ENCODE measurements at regions not wholly inside any gene's neighbourhood (a gene's known extent, or its start where the extent isn't known, plus 50 kb on each side); places are given as distances from the start of the nearest gene placed in this dataset.

- DNase-seq (ENCODE audit: low read depth), result no peak
These were observed 79.0 kb upstream of the CST7 start for GRCh38 chr20:24870057-24870456.

GRCh38 chr20:24870881-24871280 lies 78.2 kb upstream of the CST7 start:
- DNase-seq (ENCODE audit: low read depth), result no peak

GRCh38 chr20:24871480-24872213 lies 77.4 kb upstream of the CST7 start:
- no peak for DNase-seq (ENCODE audit: low read depth)

GRCh38 chr20:24872291-24873024 lies 76.6 kb upstream of the CST7 start:
- no peak for DNase-seq (ENCODE audit: low read depth)

GRCh38 chr20:24873025-24873620 lies 75.9 kb upstream of the CST7 start:
- DNase-seq (ENCODE audit: low read depth), result no peak

GRCh38 chr20:24875078-24875477 lies 74.0 kb upstream of the CST7 start:
- no peak for DNase-seq (ENCODE audit: low read depth)

GRCh38 chr20:24877652-24878051 lies 71.4 kb upstream of the CST7 start:
- no peak for DNase-seq (ENCODE audit: low read depth)

GRCh38 chr20:24878657-24879056 lies 70.4 kb upstream of the CST7 start:
- no peak for DNase-seq (ENCODE audit: low read depth)

GRCh38 chr20:24879875-24880274 lies 69.2 kb upstream of the CST7 start:
- DNase-seq (ENCODE audit: low read depth), result no peak

- DNase-seq (ENCODE audit: low read depth), result no peak
These were observed 68.7 kb upstream of the CST7 start for GRCh38 chr20:24880356-24880755.

GRCh38 chr20:24890286-24890685 lies 58.8 kb upstream of the CST7 start:
- no peak for DNase-seq (ENCODE audit: low read depth)

- no peak for DNase-seq (ENCODE audit: low read depth)
These were observed 57.3 kb upstream of the CST7 start for GRCh38 chr20:24891546-24892393.

- no peak for DNase-seq (ENCODE audit: low read depth)
These were observed 56.5 kb upstream of the CST7 start for GRCh38 chr20:24892522-24892921.

- no peak for DNase-seq (ENCODE audit: low read depth)
These were observed 56.1 kb upstream of the CST7 start for GRCh38 chr20:24892931-24893330.

GRCh38 chr20:24894488-24894887 lies 54.6 kb upstream of the CST7 start:
- DNase-seq (ENCODE audit: low read depth), result no peak

GRCh38 chr20:24894967-24895366 lies 54.1 kb upstream of the CST7 start:
- DNase-seq (ENCODE audit: low read depth), result no peak

- DNase-seq (ENCODE audit: low read depth), result no peak
These were observed 53.6 kb upstream of the CST7 start for GRCh38 chr20:24895431-24895830.

GRCh38 chr20:24895898-24896658 lies 53.0 kb upstream of the CST7 start:
- no peak for DNase-seq (ENCODE audit: low read depth)

GRCh38 chr20:24896984-24897383 lies 52.1 kb upstream of the CST7 start:
- no peak for DNase-seq (ENCODE audit: low read depth)

- no peak for DNase-seq (ENCODE audit: low read depth)
These were observed 51.1 kb upstream of the CST7 start for GRCh38 chr20:24897974-24898373.

GRCh38 chr20:24899153-24899552 lies 49.9 kb upstream of the CST7 start:
- no peak for DNase-seq (ENCODE audit: low read depth)
